Right atrium auricular region (tissue), 2 donors: ENCODE measurements at regions not wholly inside any gene's neighbourhood (a gene's known extent, or its start where the extent isn't known, plus 50 kb on each side); places are given as distances from the start of the nearest gene placed in this dataset.

Source experiments
- DNase-seq: peaks from one replicate; pipeline ENCODE4 v3.0.0-alpha.2; 2019; ENCODE audit warnings: low spot score
- H3K27ac ChIP-seq, 2 donors: fragments of 200-600 bp; sonication (generic); 1 replicate in 1 of 2; 2 replicates in 1 of 2; pipeline ENCODE4 v1.5.1; 2016 to 2019
- H3K27me3 ChIP-seq, 2 donors: fragments of 200-600 bp; sonication (generic); one replicate each; pipeline versions ENCODE4 v1.5.1 to v1.6.0; 2017 to 2019
- H3K36me3 ChIP-seq: fragments of 200-600 bp; sonication (generic); one replicate; pipeline ENCODE4 v1.5.1; 2016
- H3K4me1 ChIP-seq, 2 donors: fragments of 200-600 bp; sonication (generic); one replicate each; pipeline versions ENCODE4 v1.5.1 to v1.6.0; 2017 to 2019
- H3K4me3 ChIP-seq, 2 donors: fragments of 200-600 bp; sonication (generic); 1 replicate in 1 of 2; 2 replicates in 1 of 2; pipeline ENCODE4 v1.5.1; 2017 to 2019; ENCODE audit warnings: mild to moderate bottlenecking in 1 of 2, moderate library complexity in 1 of 2
- H3K9me3 ChIP-seq, 2 donors: fragments of 200-600 bp; sonication (generic); one replicate each; pipeline ENCODE4 v1.5.1; 2019
- CTCF ChIP-seq, 2 donors: fragments of 200-600 bp; sonication (generic); IDR thresholded peaks; one replicate each; pipeline ENCODE4 v1.5.1; 2019; ENCODE audit warnings: antibody characterized with exemption in 2 of 2

GRCh38 chr11:26847459-26847858 lies 125.6 kb upstream of the SLC5A12 start:
- no peaks in the 10 kb centered on the region for H3K36me3 ChIP-seq
- no peak overlapping the region for H3K4me3 ChIP-seq
- peak; percentile 74 for DNase-seq
- H3K27me3 ChIP-seq, result no peaks in the 10 kb centered on the region
- peak overlapping the region; percentile 44 to 74 for H3K27ac ChIP-seq
- no peak for TF ChIP-seq CTCF (IDR thresholded peaks at IDR 0.05)
- no peaks in the 10 kb centered on the region for H3K9me3 ChIP-seq
- H3K4me1 ChIP-seq, result peaks cover 0 to 10% of the 10 kb centered on the region in 2 donors

GRCh38 chr11:26847977-26848376 lies 126.1 kb upstream of the SLC5A12 start:
- TF ChIP-seq CTCF (IDR thresholded peaks at IDR 0.05), result no peak
- H3K36me3 ChIP-seq, result no peaks in the 10 kb centered on the region
- no peak for DNase-seq
- no peaks in the 10 kb centered on the region for H3K27me3 ChIP-seq
- H3K4me1 ChIP-seq, result peaks cover 0 to 10% of the 10 kb centered on the region in 2 donors
- H3K9me3 ChIP-seq, result no peaks in the 10 kb centered on the region
- H3K4me3 ChIP-seq, result no peak overlapping the region
- peak overlapping the region; percentile 44 to 74 for H3K27ac ChIP-seq

GRCh38 chr11:26849036-26849435 lies 127.2 kb upstream of the SLC5A12 start:
- no peaks in the 10 kb centered on the region for H3K9me3 ChIP-seq
- no peaks in the 10 kb centered on the region for H3K27me3 ChIP-seq
- peak overlapping the region; percentile 3 to 74 for H3K27ac ChIP-seq
- H3K36me3 ChIP-seq, result no peaks in the 10 kb centered on the region
- peaks cover 0 to 10% of the 10 kb centered on the region in 2 donors for H3K4me1 ChIP-seq
- no peak for TF ChIP-seq CTCF (IDR thresholded peaks at IDR 0.05)
- peak; percentile 71 for DNase-seq
- no peak overlapping the region for H3K4me3 ChIP-seq

- Histone ChIP-seq H3K9me3 (no peaks in the 10 kb centered on the region), H3K4me3 (no peak overlapping the region), H3K27ac (no peak overlapping the region), H3K36me3 (no peaks in the 10 kb centered on the region), H3K27me3 (no peaks in the 10 kb centered on the region), H3K4me1 (peaks cover 0 to 10% of the 10 kb centered on the region in 2 donors)
- TF ChIP-seq CTCF (IDR thresholded peaks at IDR 0.05), result no peak
- DNase-seq, result no peak
Measured at GRCh38 chr11:26851291-26851690, 129.4 kb upstream of the SLC5A12 start.

GRCh38 chr11:26851696-26852095 lies 129.8 kb upstream of the SLC5A12 start:
- H3K4me1 ChIP-seq, result peaks cover 0 to 10% of the 10 kb centered on the region in 2 donors
- H3K9me3 ChIP-seq, result no peaks in the 10 kb centered on the region

More at GRCh38 chr11:26851696-26852095, 129.8 kb upstream of the SLC5A12 start:
- TF ChIP-seq CTCF (IDR thresholded peaks at IDR 0.05), result no peak
- Histone ChIP-seq H3K27ac (no peak overlapping the region), H3K36me3 (no peaks in the 10 kb centered on the region), H3K4me3 (no peak overlapping the region), H3K27me3 (no peaks in the 10 kb centered on the region)
- DNase-seq, result no peak
